Sigmoid colon (tissue), 6 donors: ENCODE measurements at regions not wholly inside any gene's neighbourhood (a gene's known extent, or its start where the extent isn't known, plus 50 kb on each side); places are given as distances from the start of the nearest gene placed in this dataset.

ENCODE experiments used
- DNase-seq: peaks from one replicate; pipeline ENCODE4 v3.0.0-alpha.2; 2019
- H3K27ac ChIP-seq, 4 donors: fragments of 200-600 bp; sonication (generic); one replicate each; pipeline ENCODE4 v1.5.1; 2016 to 2019; ENCODE audit warnings: mild to moderate bottlenecking in 1 of 4
- H3K27me3 ChIP-seq, 3 donors: fragments of 200-600 bp; sonication (generic); one replicate each; pipeline ENCODE4 v1.5.1; 2019; ENCODE audit warnings: mild to moderate bottlenecking in 1 of 3
- H3K36me3 ChIP-seq, 4 donors: fragments of 200-600 bp; sonication (generic); one replicate each; pipeline ENCODE4 v1.5.1; 2016 to 2019
- H3K4me1 ChIP-seq, 4 donors: fragments of 200-600 bp; sonication (generic); one replicate each; pipeline ENCODE4 v1.5.1; 2017 to 2019
- H3K4me3 ChIP-seq, 4 donors: fragments of 200-600 bp; sonication (generic); one replicate each; pipeline ENCODE4 v1.5.1; 2017 to 2019; ENCODE audit warnings: mild to moderate bottlenecking in 2 of 4, moderate library complexity in 1 of 4
- H3K9me3 ChIP-seq, 4 donors: fragments of 200-600 bp in 3 of 4; sonication (generic) in 3 of 4; one replicate each; pipeline versions ENCODE4 v1.5.1 to v1.6.1; 2013 to 2019
- EP300 ChIP-seq, 4 donors: sonication (generic); formaldehyde crosslinking; IDR thresholded peaks; one replicate each; pipeline ENCODE4 v1.6.1; 2017; ENCODE audit warnings: antibody characterized with exemption in 4 of 4
- POLR2A ChIP-seq, 2 donors: fragments of 450-650 bp; IDR thresholded peaks; one replicate each; pipeline ENCODE4 v1.6.1; 2016; ENCODE audit warnings: antibody characterized with exemption in 2 of 2, mild to moderate bottlenecking in 2 of 2, moderate library complexity in 2 of 2
- POLR2AphosphoS5 ChIP-seq, 4 donors: sonication (generic); formaldehyde crosslinking; IDR thresholded peaks; one replicate each; pipeline ENCODE4 v1.6.1; 2017; ENCODE audit warnings: antibody characterized with exemption in 4 of 4
- WGBS, 2 donors: extraction: QIAGEN DNeasy Blood & Tissue Kit; methylation state at CpG; one replicate each; pipeline ENCODE4 v1.1.7; 2013; 5-methylcytosine and 5-hydroxymethylcytosine counted together
- intact Hi-C: fragments of 100-400 bp; cut with DNase I; formaldehyde crosslinking; loops from one replicate; pipeline ENCODE4 v1.15.1; 2023
- TF ChIP-seq, protein P1 (sequence below), 4 experiments: fragments of 450-650 bp in 3 of 4; fragments of 200-600 bp in 1 of 4; IDR thresholded peaks; one replicate each; pipeline ENCODE4 v1.5.1; 2016 to 2019; ENCODE audit warnings: antibody characterized with exemption in 4 of 4, mild to moderate bottlenecking in 3 of 4, moderate library complexity in 2 of 4
- donor health status: healthy with polysubstance abuse.
- donor health status: healthy.

DNA sequence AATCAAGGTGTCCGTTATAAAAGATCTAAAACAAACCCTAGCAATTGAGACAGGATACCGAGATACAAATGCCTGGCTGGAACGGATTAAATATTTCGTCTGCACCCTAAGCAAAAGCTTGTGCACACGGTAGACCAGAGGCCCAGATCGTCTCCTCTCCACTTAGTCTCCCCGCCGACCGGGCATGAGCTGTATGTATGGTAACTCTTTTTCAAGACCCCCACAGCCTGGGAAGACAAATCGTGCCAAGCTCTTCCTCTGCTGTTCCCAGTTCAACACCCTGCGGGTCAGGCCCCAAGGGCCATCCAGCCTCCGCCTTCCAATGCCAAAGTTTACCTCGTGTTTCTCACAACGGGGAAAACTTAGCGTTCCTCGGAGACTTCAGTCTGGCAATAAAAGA lies 285.7 kb upstream of the GALNT17 start:
- 89 to 90% methylated on average over 16 of the region's 16 CpGs for WGBS, 2 donors
- intact Hi-C loops, result no loop called here
- TF ChIP-seq POLR2A (IDR thresholded peaks at IDR 0.05) (no peak), EP300 (IDR thresholded peaks at IDR 0.05) (no peak), POLR2AphosphoS5 (IDR thresholded peaks at IDR 0.05) (no peak)
- TF ChIP-seq, protein P1, sequence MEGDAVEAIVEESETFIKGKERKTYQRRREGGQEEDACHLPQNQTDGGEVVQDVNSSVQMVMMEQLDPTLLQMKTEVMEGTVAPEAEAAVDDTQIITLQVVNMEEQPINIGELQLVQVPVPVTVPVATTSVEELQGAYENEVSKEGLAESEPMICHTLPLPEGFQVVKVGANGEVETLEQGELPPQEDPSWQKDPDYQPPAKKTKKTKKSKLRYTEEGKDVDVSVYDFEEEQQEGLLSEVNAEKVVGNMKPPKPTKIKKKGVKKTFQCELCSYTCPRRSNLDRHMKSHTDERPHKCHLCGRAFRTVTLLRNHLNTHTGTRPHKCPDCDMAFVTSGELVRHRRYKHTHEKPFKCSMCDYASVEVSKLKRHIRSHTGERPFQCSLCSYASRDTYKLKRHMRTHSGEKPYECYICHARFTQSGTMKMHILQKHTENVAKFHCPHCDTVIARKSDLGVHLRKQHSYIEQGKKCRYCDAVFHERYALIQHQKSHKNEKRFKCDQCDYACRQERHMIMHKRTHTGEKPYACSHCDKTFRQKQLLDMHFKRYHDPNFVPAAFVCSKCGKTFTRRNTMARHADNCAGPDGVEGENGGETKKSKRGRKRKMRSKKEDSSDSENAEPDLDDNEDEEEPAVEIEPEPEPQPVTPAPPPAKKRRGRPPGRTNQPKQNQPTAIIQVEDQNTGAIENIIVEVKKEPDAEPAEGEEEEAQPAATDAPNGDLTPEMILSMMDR (IDR thresholded peaks at IDR 0.05), result no peak

DNA sequence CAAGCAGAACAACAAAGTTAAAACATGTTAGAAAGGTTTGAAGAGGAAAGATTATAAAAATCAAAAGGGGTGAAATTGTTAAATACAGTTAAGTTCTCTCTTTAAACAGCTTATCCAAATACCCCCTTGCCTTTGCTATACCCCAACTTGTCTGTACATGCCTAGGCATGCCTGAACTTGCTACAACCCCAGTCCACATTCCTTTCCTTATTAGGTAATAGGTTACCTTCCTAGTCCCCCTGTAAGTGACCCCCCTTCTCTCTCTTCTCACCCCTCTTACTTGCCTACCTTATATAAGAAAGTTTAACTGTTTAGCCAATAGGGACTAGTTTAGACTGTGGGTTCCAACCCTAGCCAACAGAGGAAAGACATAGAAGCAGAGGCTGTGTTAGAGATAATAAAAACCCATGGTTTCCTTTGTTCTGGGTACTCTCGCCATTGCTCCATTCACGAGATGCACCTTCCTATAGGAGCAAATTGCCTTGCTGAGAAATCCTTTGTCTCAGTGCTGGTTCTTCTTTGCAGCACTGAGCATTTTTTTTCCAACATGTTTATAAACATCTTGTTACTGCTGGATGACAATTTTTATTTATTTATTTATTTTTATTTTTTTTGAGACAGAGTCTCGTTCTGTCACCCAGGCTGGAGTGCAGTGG lies 282.2 kb upstream of the GALNT17 start:
- peaks cover 0 to 6% (median 2%) of the 10 kb centered on the region in 4 donors for H3K9me3 ChIP-seq
- no peak for TF ChIP-seq POLR2A (IDR thresholded peaks at IDR 0.05)
- no peak overlapping the region for H3K4me3 ChIP-seq
- no peaks in the 10 kb centered on the region for H3K4me1 ChIP-seq
- no peaks in the 10 kb centered on the region for H3K36me3 ChIP-seq
- WGBS, 2 donors, result 89 to 94% methylated on average over 3 of the region's 3 CpGs
- intact Hi-C loops, result loop anchor here (10.0 kb wide), 1 partner anchor 665 kb away; no protein-coding TSS in a partner anchor
- H3K27ac ChIP-seq, result no peak overlapping the region
- H3K27me3 ChIP-seq, result no peaks in the 10 kb centered on the region
- no peak for DNase-seq

More for the DNA sequence above, 285.7 kb upstream of the GALNT17 start:
- H3K27ac ChIP-seq, result no peak overlapping the region
- no peak for DNase-seq
- H3K9me3 ChIP-seq, result peaks cover 0 to 6% (median 2%) of the 10 kb centered on the region in 4 donors
- H3K4me1 ChIP-seq, result no peaks in the 10 kb centered on the region
- H3K4me3 ChIP-seq, result no peak overlapping the region
- no peaks in the 10 kb centered on the region for H3K36me3 ChIP-seq
- no peaks in the 10 kb centered on the region for H3K27me3 ChIP-seq

DNA sequence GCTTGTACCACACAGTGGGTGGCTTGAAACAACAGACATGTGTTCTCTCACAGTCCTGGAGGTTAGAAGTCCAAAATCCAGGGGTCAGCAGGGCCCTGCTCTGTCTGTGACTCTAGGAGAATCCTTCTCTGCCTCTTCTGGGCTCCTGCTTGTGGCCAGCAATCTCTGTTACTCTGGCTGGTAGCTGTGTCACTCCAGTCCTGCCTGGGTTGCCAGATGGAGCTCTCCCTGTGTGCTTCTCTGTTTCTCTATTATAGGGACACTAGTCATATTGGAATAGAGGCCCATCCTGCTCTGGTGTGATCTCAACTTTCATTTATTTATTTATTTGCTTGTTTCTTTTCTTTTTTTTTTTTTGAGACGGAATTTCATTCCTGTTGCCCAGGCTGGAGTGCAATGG lies 276.6 kb upstream of the GALNT17 start:
- no peak overlapping the region for H3K4me3 ChIP-seq
- TF ChIP-seq POLR2AphosphoS5 (IDR thresholded peaks at IDR 0.05) (no peak), POLR2A (IDR thresholded peaks at IDR 0.05) (no peak), EP300 (IDR thresholded peaks at IDR 0.05) (no peak)
- TF ChIP-seq, protein P1 (IDR thresholded peaks at IDR 0.05), result no peak
- H3K36me3 ChIP-seq, result no peaks in the 10 kb centered on the region
- no peak for DNase-seq
- WGBS, 2 donors, result 75 to 82% methylated on average over 1 of the region's 1 CpG
- intact Hi-C loops, result loop anchor here (10.0 kb wide), 1 partner anchor 659 kb away; no protein-coding TSS in a partner anchor
- no peaks in the 10 kb centered on the region for H3K4me1 ChIP-seq
- no peaks in the 10 kb centered on the region for H3K27me3 ChIP-seq
- peaks cover 0 to 4% (median 2%) of the 10 kb centered on the region in 4 donors for H3K9me3 ChIP-seq
- no peak overlapping the region for H3K27ac ChIP-seq

DNA sequence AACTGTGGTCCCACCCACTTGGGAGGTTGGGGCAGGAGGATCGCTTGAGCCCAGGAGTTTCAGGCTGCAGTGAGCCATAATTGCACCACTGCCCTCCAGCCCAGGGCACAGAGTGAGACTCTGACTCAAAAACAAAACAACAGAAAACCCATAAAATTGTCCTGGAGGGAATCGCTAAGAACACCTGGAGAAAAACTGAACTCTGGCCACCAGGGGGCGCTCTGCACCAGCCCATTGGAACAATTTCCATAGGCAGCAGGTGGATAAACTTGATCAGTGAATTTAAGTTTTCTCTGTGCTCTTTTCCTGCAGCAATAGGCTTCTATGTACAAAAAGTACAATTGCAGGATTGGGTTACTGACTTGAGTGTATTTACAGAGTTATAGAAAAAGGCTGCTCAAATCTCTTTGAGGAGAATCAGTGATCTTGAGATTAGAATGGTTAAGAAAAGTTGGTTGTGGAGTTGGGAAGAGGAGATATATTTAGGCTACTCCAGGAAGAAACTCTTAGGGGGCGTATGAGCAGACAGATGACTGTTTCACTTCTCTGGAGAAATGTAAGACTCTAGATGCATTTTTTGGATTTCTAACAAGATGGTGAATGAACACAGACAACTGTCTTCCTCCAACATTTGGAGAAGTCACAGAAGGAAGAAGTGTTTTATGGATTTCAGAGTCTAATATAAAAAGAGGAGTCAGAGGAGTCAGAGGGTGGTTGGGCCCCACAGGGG lies 274.9 kb upstream of the GALNT17 start:
- H3K27ac ChIP-seq, result no peak overlapping the region
- intact Hi-C loops, result loop anchor here (1.0 to 10.0 kb wide), 2 partner anchors 658 to 876 kb away; no protein-coding TSS in a partner anchor
- DNase-seq, result peak; percentile 71
- TF ChIP-seq, protein P1 (IDR thresholded peaks at IDR 0.05), result peak; percentile 50 to 92 (median 76)
- TF ChIP-seq EP300 (IDR thresholded peaks at IDR 0.05), result no peak
- no peak for TF ChIP-seq POLR2A (IDR thresholded peaks at IDR 0.05)
- no peaks in the 10 kb centered on the region for H3K27me3 ChIP-seq
- H3K36me3 ChIP-seq, result no peaks in the 10 kb centered on the region
- H3K4me1 ChIP-seq, result no peaks in the 10 kb centered on the region
- WGBS, 2 donors, result 14 to 17% methylated on average over 4 of the region's 4 CpGs
- H3K4me3 ChIP-seq, result no peak overlapping the region
- H3K9me3 ChIP-seq, result peaks cover 0 to 3% (median 0%) of the 10 kb centered on the region in 4 donors

DNA sequence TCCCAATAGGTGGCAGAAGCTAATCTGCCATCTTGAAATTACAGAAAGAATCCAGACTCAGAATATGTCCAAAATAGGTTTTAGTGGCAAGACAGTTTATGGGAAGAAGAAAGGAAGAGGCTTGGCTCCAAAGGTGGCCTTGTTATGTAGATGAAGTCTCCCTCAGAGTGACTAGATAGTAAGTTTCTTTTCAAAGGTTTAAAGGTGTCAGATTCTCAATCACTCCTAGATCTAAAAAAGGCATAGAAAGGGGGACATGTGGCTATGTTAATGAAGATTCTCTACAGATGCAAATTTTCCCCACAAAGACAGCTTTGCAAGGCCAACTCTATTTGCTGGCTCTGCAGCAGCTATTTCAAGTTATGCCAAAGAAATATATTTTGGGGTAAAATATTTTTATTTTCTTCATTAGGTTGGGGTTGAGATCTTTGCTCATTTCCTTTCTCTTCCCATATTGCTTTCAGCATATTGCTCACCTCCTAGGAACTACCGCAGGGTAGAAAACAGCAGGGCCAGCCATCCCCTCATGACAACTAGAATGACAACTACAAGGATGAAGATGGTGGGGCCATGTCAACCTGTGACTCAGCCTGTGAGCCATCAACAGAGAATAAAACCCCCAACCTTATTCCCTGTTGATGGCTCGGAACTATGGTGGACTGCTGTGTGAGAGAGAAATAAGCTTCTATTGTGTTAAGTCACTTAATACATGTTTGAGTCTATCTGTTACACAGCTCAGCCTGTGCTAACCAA lies 274.0 kb upstream of the GALNT17 start:
- WGBS, 2 donors, result 92% methylated on average over 2 of the region's 2 CpGs
- intact Hi-C loops, result loop anchor here (1.0 to 10.0 kb wide), 2 partner anchors 657 to 875 kb away; no protein-coding TSS in a partner anchor
- H3K4me1 ChIP-seq, result no peaks in the 10 kb centered on the region
- no peak overlapping the region for H3K4me3 ChIP-seq
- H3K27me3 ChIP-seq, result no peaks in the 10 kb centered on the region
- no peak overlapping the region for H3K27ac ChIP-seq
- no peaks in the 10 kb centered on the region for H3K36me3 ChIP-seq
- peaks cover 0 to 3% (median 0%) of the 10 kb centered on the region in 4 donors for H3K9me3 ChIP-seq
- no peak for TF ChIP-seq POLR2AphosphoS5 (IDR thresholded peaks at IDR 0.05)
- TF ChIP-seq, protein P1 (IDR thresholded peaks at IDR 0.05), result no peak
- TF ChIP-seq POLR2A (IDR thresholded peaks at IDR 0.05), result no peak
- no peak for TF ChIP-seq EP300 (IDR thresholded peaks at IDR 0.05)
- DNase-seq, result no peak
